ENCODE measurements at regions not wholly inside any gene's neighbourhood (a gene's known extent, or its start where the extent isn't known, plus 50 kb on each side); places are given as distances from the start of the nearest gene placed in this dataset.

DNA sequence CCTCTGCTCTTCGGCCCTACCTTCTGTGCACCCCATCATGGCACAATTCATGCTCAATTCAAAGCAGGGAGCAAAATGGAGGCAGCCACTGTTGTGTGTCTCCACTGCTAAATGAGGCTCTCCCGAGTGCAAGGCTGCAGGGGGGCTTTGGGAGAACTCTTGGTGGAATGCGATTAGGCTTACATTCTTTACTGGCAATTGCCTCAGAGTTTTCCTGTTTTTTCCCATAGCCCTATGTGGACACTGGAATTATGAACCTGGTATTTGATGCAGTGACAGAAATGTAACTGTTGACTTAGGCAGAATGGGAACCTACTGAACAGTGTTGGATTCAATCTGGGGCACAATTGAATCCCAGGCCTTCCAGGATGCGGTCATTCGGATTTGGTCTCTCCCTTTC lies 187.9 kb upstream of the GMDS start:
- Histone ChIP-seq H3K4me3 (no peak overlapping the region), H3K36me3 (ENCODE audit: control insufficient read depth in 4 of 4, insufficient read depth in 4 of 4, low read length in 4 of 4) (no peaks in the 10 kb centered on the region), H3K4me1 (ENCODE audit: control insufficient read depth in 5 of 5, insufficient read depth in 5 of 5, low read length in 5 of 5) (peaks cover 0 to 1% (median 0%) of the 10 kb centered on the region in 5 donors), H3K9ac (ENCODE audit: insufficient read depth in 1 of 2, low read length in 2 of 2) (no peak overlapping the region), H3K27me3 (ENCODE audit: control insufficient read depth in 3 of 3, insufficient read depth in 3 of 3, low read length in 2 of 3) (no peaks in the 10 kb centered on the region), H3K9me3 (ENCODE audit: control insufficient read depth in 4 of 4, insufficient read depth in 3 of 4, low read length in 3 of 4) (no peaks in the 10 kb centered on the region), H3K27ac (ENCODE audit: low read depth in 1 of 2, low read length in 1 of 2) (no peak overlapping the region)
- DNase-seq (no peak), ATAC-seq (ENCODE audit: insufficient read depth, low FRiP score) (no peak)
- WGBS, 2 donors: 94 to 95% methylated on average over 5 of the region's 5 CpGs
- TF ChIP-seq CTCF (IDR thresholded peaks at IDR 0.05; ENCODE audit: control extremely low read depth, extremely low read depth): no peak

GRCh38 chr6:2432292-2432691 lies 186.9 kb upstream of the GMDS start:
- DNase-seq: no peak
- TF ChIP-seq CTCF (IDR thresholded peaks at IDR 0.05; ENCODE audit: control extremely low read depth, extremely low read depth): no peak
- 86 to 97% methylated on average over 5 of the region's 5 CpGs for WGBS, 2 donors

DNA sequence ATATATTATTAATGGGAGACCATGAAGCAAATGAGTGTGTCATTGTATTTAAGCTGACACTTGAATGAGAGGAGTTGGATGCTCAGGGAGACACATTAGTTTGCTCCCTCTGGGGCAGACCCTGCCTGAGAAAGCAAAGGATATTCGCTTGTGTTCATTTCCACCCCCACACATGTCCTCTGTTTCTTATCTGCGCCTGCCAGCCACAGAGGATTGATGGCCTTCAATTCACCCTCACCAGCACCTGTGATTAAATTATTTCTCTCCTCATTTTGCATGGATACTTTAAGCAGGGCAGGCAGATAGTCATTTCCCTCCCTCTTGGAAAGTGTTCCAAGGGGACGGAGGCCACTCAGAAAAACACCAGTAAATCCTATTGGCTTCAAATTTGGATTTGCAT lies 185.2 kb upstream of the GMDS start:
- Histone ChIP-seq H3K9me3 (ENCODE audit: control insufficient read depth in 4 of 4, insufficient read depth in 3 of 4, low read length in 3 of 4) (no peaks in the 10 kb centered on the region), H3K27me3 (ENCODE audit: control insufficient read depth in 3 of 3, insufficient read depth in 3 of 3, low read length in 2 of 3) (no peaks in the 10 kb centered on the region), H3K9ac (ENCODE audit: insufficient read depth in 1 of 2, low read length in 2 of 2) (no peak overlapping the region), H3K4me1 (ENCODE audit: control insufficient read depth in 5 of 5, insufficient read depth in 5 of 5, low read length in 5 of 5) (peaks cover 0 to 1% (median 0%) of the 10 kb centered on the region in 5 donors), H3K36me3 (ENCODE audit: control insufficient read depth in 4 of 4, insufficient read depth in 4 of 4, low read length in 4 of 4) (no peaks in the 10 kb centered on the region), H3K4me3 (no peak overlapping the region), H3K27ac (ENCODE audit: low read depth in 1 of 2, low read length in 1 of 2) (no peak overlapping the region)
- ATAC-seq (ENCODE audit: insufficient read depth, low FRiP score) (no peak), DNase-seq (no peak)
- no peak for TF ChIP-seq CTCF (IDR thresholded peaks at IDR 0.05; ENCODE audit: control extremely low read depth, extremely low read depth)
- WGBS, 2 donors: 91 to 94% methylated on average over 3 of the region's 3 CpGs

More at GRCh38 chr6:2432292-2432691, 186.9 kb upstream of the GMDS start:
- Histone ChIP-seq H3K9ac (ENCODE audit: insufficient read depth in 1 of 2, low read length in 2 of 2) (no peak overlapping the region), H3K36me3 (ENCODE audit: control insufficient read depth in 4 of 4, insufficient read depth in 4 of 4, low read length in 4 of 4) (no peaks in the 10 kb centered on the region), H3K27ac (ENCODE audit: low read depth in 1 of 2, low read length in 1 of 2) (no peak overlapping the region), H3K27me3 (ENCODE audit: control insufficient read depth in 3 of 3, insufficient read depth in 3 of 3, low read length in 2 of 3) (no peaks in the 10 kb centered on the region), H3K9me3 (ENCODE audit: control insufficient read depth in 4 of 4, insufficient read depth in 3 of 4, low read length in 3 of 4) (no peaks in the 10 kb centered on the region), H3K4me3 (no peak overlapping the region), H3K4me1 (ENCODE audit: control insufficient read depth in 5 of 5, insufficient read depth in 5 of 5, low read length in 5 of 5) (peaks cover 0 to 1% (median 0%) of the 10 kb centered on the region in 5 donors)
- ATAC-seq (ENCODE audit: insufficient read depth, low FRiP score): no peak

- DNase-seq (no peak), ATAC-seq (ENCODE audit: insufficient read depth, low FRiP score) (no peak)
- no peaks in the 10 kb centered on the region for H3K36me3 ChIP-seq (ENCODE audit: control insufficient read depth in 4 of 4, insufficient read depth in 4 of 4, low read length in 4 of 4)
- 69 to 80% methylated on average over 6 of the region's 6 CpGs for WGBS, 2 donors
- no peaks in the 10 kb centered on the region for H3K9me3 ChIP-seq (ENCODE audit: control insufficient read depth in 4 of 4, insufficient read depth in 3 of 4, low read length in 3 of 4)
- no peaks in the 10 kb centered on the region for H3K27me3 ChIP-seq (ENCODE audit: control insufficient read depth in 3 of 3, insufficient read depth in 3 of 3, low read length in 2 of 3)
- H3K4me3 ChIP-seq: no peak overlapping the region
- TF ChIP-seq CTCF (IDR thresholded peaks at IDR 0.05; ENCODE audit: control extremely low read depth, extremely low read depth): no peak
- no peak overlapping the region for H3K9ac ChIP-seq (ENCODE audit: insufficient read depth in 1 of 2, low read length in 2 of 2)
- H3K27ac ChIP-seq (ENCODE audit: low read depth in 1 of 2, low read length in 1 of 2): no peak overlapping the region
- peaks cover 0 to 1% (median 0%) of the 10 kb centered on the region in 5 donors for H3K4me1 ChIP-seq (ENCODE audit: control insufficient read depth in 5 of 5, insufficient read depth in 5 of 5, low read length in 5 of 5)
These were observed 184.1 kb upstream of the GMDS start for GRCh38 chr6:2429460-2429859.

Data from lung (tissue), 11 donors.